GM12878 (cell line): ENCODE measurements at regions not wholly inside any gene's neighbourhood (a gene's known extent, or its start where the extent isn't known, plus 50 kb on each side); places are given as distances from the start of the nearest gene placed in this dataset.

Experiments
- ATAC-seq: fragments of 200-7000 bp; cut with Tn5 transposase; 3 replicates; pipeline ENCODE4 v1.9.1; 2020; ENCODE audit warnings: mild to moderate bottlenecking, moderate library complexity
- BruUV-seq: library from RNA; stranded (reverse); fragments of 400-500 nt; replicated peaks from 2 replicates; lab custom pipeline; 2021; lab: Mats Ljungman, UMichigan
- CTCF ChIA-PET: fragments of 300-600 bp; sonication (Branson Sonifier 250); formaldehyde crosslinking; extraction: SDS; loops from one replicate; lab custom pipeline; 2021; ENCODE audit warnings: inconsistent platforms; lab: Yijun Ruan, JAX
- POLR2A ChIA-PET: fragments of 350-600 bp; formaldehyde crosslinking; extraction: SDS; loops from one replicate; lab custom pipeline; 2021; ENCODE audit warnings: inconsistent platforms; lab: Charles Lee
- RAD21 ChIA-PET: fragments of 300-600 bp; sonication (Branson Sonifier 250); formaldehyde crosslinking; loops from one replicate; lab custom pipeline; 2023; ENCODE audit warnings: antibody characterized with exemption; ENCODE audit not compliant: unreplicated experiment; lab: Charles Lee
- SMC1A ChIA-PET: fragments of 300-600 bp; sonication (Branson Sonifier 250); formaldehyde crosslinking; loops from one replicate; lab custom pipeline; 2023; ENCODE audit not compliant: unreplicated experiment, uncharacterized antibody; lab: Charles Lee
- DNase-seq: peaks from one replicate; pipeline ENCODE4 v3.0.0-alpha.2; 2011; ENCODE audit warnings: low read depth, low spot score
- FAIRE-seq: peaks from 3 replicates; lab custom pipeline; 2011; peaks lifted over from hg19 to GRCh38; lab: Jason Lieb, UNC
- H2AFZ ChIP-seq: 2 replicates; pipeline ENCODE4 v1.6.0; 2011; ENCODE audit warnings: low read depth, low read length, control low read depth; ENCODE audit not compliant: control insufficient read depth
- H3K27ac ChIP-seq: 2 replicates; pipeline ENCODE4 v1.5.1; 2011; ENCODE audit warnings: control low read depth; ENCODE audit not compliant: control insufficient read depth, insufficient read depth
- H3K27me3 ChIP-seq, 2 experiments: replicated peaks in 1 of 2; 2 replicates each; pipeline versions ENCODE4 v1.6.0 to v1.6.1; 2011; ENCODE audit warnings: low read length in 1 of 2; ENCODE audit not compliant: control insufficient read depth in 2 of 2, insufficient read depth in 2 of 2
- H3K36me3 ChIP-seq, 2 experiments: 2 replicates each; pipeline ENCODE4 v1.5.1; 2011; ENCODE audit warnings: low read length in 1 of 2; ENCODE audit not compliant: control insufficient read depth in 2 of 2, insufficient read depth in 2 of 2
- H3K4me1 ChIP-seq: 2 replicates; pipeline ENCODE4 v1.6.1; 2011; ENCODE audit warnings: mild to moderate bottlenecking, low read length, moderate library complexity, mixed read lengths; ENCODE audit not compliant: control insufficient read depth, insufficient read depth
- H3K4me2 ChIP-seq: 2 replicates; pipeline ENCODE4 v1.6.0; 2011; ENCODE audit warnings: control low read depth; ENCODE audit not compliant: control insufficient read depth, insufficient read depth
- H3K4me3 ChIP-seq: fragments of 200-600 bp; sonication (generic); 2 replicates; pipeline ENCODE4 v1.5.1; 2016
- H3K79me2 ChIP-seq: 2 replicates; pipeline ENCODE4 v1.6.0; 2011; ENCODE audit warnings: low read length; ENCODE audit not compliant: control insufficient read depth, insufficient read depth
- H3K9ac ChIP-seq: 2 replicates; pipeline ENCODE4 v1.8.0; 2011; ENCODE audit warnings: low read length, control low read depth, mixed read lengths; ENCODE audit not compliant: control insufficient read depth, insufficient read depth
- H3K9me3 ChIP-seq: replicated peaks from 3 replicates; pipeline ENCODE4 v1.5.1; 2011; ENCODE audit warnings: mild to moderate bottlenecking, low read length; ENCODE audit not compliant: control insufficient read depth, insufficient read depth
- H4K20me1 ChIP-seq: 2 replicates; pipeline ENCODE4 v1.6.0; 2011; ENCODE audit not compliant: control insufficient read depth, insufficient read depth
- BMI1 ChIP-seq: fragments of 450-650 bp; IDR thresholded peaks from 2 replicates; pipeline ENCODE4 v1.6.1; 2016; ENCODE audit warnings: mild to moderate bottlenecking, moderate library complexity, borderline replicate concordance
- EGR1 ChIP-seq, 2 experiments: IDR thresholded peaks; 1 replicate in 1 of 2; 2 replicates in 1 of 2; pipeline ENCODE4 v1.6.1; 2011 to 2012; ENCODE audit warnings: low read depth in 2 of 2, low read length in 2 of 2, borderline replicate concordance in 1 of 2, mild to moderate bottlenecking in 1 of 2, moderate library complexity in 1 of 2
- IKZF1 ChIP-seq: fragments of 450-650 bp; conservative IDR thresholded peaks from 2 replicates; pipeline ENCODE4 v1.6.1; 2017; ENCODE audit warnings: antibody characterized with exemption, mild to moderate bottlenecking
- KDM1A ChIP-seq: fragments of 200-600 bp; sonication (generic); IDR thresholded peaks from 2 replicates; pipeline ENCODE4 v1.6.1; 2016; ENCODE audit warnings: borderline replicate concordance
- MEF2B ChIP-seq: fragments of 450-650 bp; IDR thresholded peaks from 2 replicates; pipeline ENCODE4 v1.6.1; 2018; ENCODE audit warnings: mild to moderate bottlenecking, moderate library complexity; ENCODE audit not compliant: partially characterized antibody, poor library complexity, severe bottlenecking
- NFYA ChIP-seq: IDR thresholded peaks from 2 replicates; pipeline ENCODE4 v1.6.1; 2011; ENCODE audit warnings: low read depth, mild to moderate bottlenecking, low read length, improper control_type of control experiment, borderline replicate concordance
- SMC3 ChIP-seq: IDR thresholded peaks from 2 replicates; pipeline ENCODE4 v1.6.1; 2011; ENCODE audit warnings: low read length, improper control_type of control experiment, borderline replicate concordance
- SUZ12 ChIP-seq: fragments of 200-600 bp; sonication (generic); IDR thresholded peaks from one replicate; pipeline ENCODE4 v1.6.1; 2018; ENCODE audit warnings: antibody characterized with exemption, mild to moderate bottlenecking; ENCODE audit not compliant: unreplicated experiment
- ZNF274 ChIP-seq: IDR thresholded peaks from one replicate; pipeline ENCODE4 v1.8.0; 2011; ENCODE audit not compliant: insufficient read length, insufficient read depth
- ZZZ3 ChIP-seq: IDR thresholded peaks from 2 replicates; pipeline ENCODE4 v1.6.1; 2011; ENCODE audit warnings: low read depth; ENCODE audit not compliant: control insufficient read depth, insufficient read length
- WGBS: methylation state at CpG from one replicate; pipeline ENCODE4 v1.1.6; 2016; ENCODE audit warnings: low lambda C conversion rate; ENCODE audit not compliant: insufficient replicate concordance, insufficient coverage; ENCODE audit errors: missing lambda C conversion rate; 5-methylcytosine and 5-hydroxymethylcytosine counted together
- in situ Hi-C: fragments of 300-500 bp; cut with MboI; formaldehyde crosslinking; loops from 9 replicates; pipeline ENCODE4 v1.14.3; 2018; ENCODE audit warnings: mixed read lengths
- intact Hi-C: fragments of 100-400 bp; cut with micrococcal nuclease; formaldehyde crosslinking; loops from one replicate; pipeline ENCODE4 v1.14.2; 2022; ENCODE audit not compliant: unreplicated experiment
- TF ChIP-seq, protein P1 (sequence below): IDR thresholded peaks from 2 replicates; pipeline ENCODE4 v1.6.1; 2012; ENCODE audit warnings: improper control_type of control experiment, low read depth, low read length; ENCODE audit not compliant: insufficient replicate concordance
- TF ChIP-seq, protein P2 (sequence below): fragments of 450-650 bp; IDR thresholded peaks from 2 replicates; pipeline ENCODE4 v1.6.1; 2017; ENCODE audit warnings: borderline replicate concordance
- TF ChIP-seq, protein P3 (sequence below): fragments of 450-650 bp; conservative IDR thresholded peaks from 2 replicates; pipeline ENCODE4 v1.6.1; 2017; ENCODE audit warnings: mild to moderate bottlenecking, moderate library complexity
- TF ChIP-seq, protein P4 (sequence below): fragments of 150-350 bp; IDR thresholded peaks from 2 replicates; pipeline ENCODE4 v1.6.1; 2014; ENCODE audit warnings: mild to moderate bottlenecking, low read depth, low read length

DNA sequence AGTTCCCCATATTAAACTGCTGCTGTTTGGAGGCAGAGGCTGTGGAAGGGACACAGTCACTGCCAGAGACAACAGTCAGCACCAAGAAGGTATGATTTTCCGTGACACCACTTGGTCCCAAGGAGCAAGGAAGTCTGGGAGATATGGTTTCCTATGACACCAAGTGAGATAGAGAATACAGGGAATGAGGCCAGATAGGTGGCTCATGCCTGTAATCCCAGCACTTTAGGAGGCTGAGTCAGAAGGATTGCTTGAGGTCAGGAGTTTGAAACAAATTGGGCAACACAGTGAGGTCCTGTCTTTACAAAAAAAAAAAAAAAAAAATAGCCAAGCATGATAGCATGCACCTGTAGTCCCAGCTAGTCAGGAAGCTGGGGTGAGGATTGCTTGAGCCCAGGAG, 90.8 kb downstream of the ABCC12 start:
- Histone ChIP-seq H2AFZ (no peak overlapping the region), H3K79me2 (no peaks in the 10 kb centered on the region), H3K9ac (no peak overlapping the region), H3K4me2 (no peak overlapping the region), H3K36me3 (no peaks in the 10 kb centered on the region), H3K27me3 (no peaks in the 10 kb centered on the region), H3K4me3 (no peak overlapping the region), H4K20me1 (no peaks in the 10 kb centered on the region), H3K27ac (no peak overlapping the region), H3K4me1 (no peaks in the 10 kb centered on the region), H3K9me3 (no peaks in the 10 kb centered on the region; the same call in 2 of the 3 replicates)
- DNase-seq (no peak), ATAC-seq (no peak), FAIRE-seq (no peak)
- in situ Hi-C loops (no loop called here), intact Hi-C loops (loop anchor here (5.0 kb wide), 1 partner anchor 52 kb away; no protein-coding TSS in a partner anchor)
- SMC1A ChIA-PET: interaction anchor here (0.6 to 1.1 kb wide), 2 partner anchors 10 to 33 kb away, joined by 3 read pairs; no protein-coding TSS in a partner anchor
- 0% methylated on average over 1 of the region's 1 CpG for WGBS
- CTCF ChIA-PET: interaction anchor here (0.6 to 2.7 kb wide), 4 partner anchors 34 to 1609 kb away, joined by 3 to 11 read pairs (median 5); no protein-coding TSS in a partner anchor
- RAD21 ChIA-PET: interaction anchor here (2.5 kb wide), 1 partner anchor 37 kb away, joined by 6 read pairs; no protein-coding TSS in a partner anchor
- no TSS peak for BruUV-seq
- POLR2A ChIA-PET: interaction anchor here (0.6 kb wide), 1 partner anchor 100 kb away, joined by 6 read pairs; no protein-coding TSS in a partner anchor
- TF ChIP-seq, protein P1, sequence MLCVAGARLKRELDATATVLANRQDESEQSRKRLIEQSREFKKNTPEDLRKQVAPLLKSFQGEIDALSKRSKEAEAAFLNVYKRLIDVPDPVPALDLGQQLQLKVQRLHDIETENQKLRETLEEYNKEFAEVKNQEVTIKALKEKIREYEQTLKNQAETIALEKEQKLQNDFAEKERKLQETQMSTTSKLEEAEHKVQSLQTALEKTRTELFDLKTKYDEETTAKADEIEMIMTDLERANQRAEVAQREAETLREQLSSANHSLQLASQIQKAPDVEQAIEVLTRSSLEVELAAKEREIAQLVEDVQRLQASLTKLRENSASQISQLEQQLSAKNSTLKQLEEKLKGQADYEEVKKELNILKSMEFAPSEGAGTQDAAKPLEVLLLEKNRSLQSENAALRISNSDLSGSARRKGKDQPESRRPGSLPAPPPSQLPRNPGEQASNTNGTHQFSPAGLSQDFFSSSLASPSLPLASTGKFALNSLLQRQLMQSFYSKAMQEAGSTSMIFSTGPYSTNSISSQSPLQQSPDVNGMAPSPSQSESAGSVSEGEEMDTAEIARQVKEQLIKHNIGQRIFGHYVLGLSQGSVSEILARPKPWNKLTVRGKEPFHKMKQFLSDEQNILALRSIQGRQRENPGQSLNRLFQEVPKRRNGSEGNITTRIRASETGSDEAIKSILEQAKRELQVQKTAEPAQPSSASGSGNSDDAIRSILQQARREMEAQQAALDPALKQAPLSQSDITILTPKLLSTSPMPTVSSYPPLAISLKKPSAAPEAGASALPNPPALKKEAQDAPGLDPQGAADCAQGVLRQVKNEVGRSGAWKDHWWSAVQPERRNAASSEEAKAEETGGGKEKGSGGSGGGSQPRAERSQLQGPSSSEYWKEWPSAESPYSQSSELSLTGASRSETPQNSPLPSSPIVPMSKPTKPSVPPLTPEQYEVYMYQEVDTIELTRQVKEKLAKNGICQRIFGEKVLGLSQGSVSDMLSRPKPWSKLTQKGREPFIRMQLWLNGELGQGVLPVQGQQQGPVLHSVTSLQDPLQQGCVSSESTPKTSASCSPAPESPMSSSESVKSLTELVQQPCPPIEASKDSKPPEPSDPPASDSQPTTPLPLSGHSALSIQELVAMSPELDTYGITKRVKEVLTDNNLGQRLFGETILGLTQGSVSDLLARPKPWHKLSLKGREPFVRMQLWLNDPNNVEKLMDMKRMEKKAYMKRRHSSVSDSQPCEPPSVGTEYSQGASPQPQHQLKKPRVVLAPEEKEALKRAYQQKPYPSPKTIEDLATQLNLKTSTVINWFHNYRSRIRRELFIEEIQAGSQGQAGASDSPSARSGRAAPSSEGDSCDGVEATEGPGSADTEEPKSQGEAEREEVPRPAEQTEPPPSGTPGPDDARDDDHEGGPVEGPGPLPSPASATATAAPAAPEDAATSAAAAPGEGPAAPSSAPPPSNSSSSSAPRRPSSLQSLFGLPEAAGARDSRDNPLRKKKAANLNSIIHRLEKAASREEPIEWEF: no peak
- TF ChIP-seq IKZF1 (no peak), MEF2B (no peak), NFYA (no peak), SUZ12 (no peak), ZNF274 (no peak), KDM1A (no peak), ZZZ3 (no peak), EGR1 (IDR thresholded peaks at IDR 0.05; ENCODE audit: borderline replicate concordance in 1 of 2, low read depth in 2 of 2, low read length in 2 of 2) (no peak), BMI1 (no peak), SMC3 (no peak)
- TF ChIP-seq, protein P2, sequence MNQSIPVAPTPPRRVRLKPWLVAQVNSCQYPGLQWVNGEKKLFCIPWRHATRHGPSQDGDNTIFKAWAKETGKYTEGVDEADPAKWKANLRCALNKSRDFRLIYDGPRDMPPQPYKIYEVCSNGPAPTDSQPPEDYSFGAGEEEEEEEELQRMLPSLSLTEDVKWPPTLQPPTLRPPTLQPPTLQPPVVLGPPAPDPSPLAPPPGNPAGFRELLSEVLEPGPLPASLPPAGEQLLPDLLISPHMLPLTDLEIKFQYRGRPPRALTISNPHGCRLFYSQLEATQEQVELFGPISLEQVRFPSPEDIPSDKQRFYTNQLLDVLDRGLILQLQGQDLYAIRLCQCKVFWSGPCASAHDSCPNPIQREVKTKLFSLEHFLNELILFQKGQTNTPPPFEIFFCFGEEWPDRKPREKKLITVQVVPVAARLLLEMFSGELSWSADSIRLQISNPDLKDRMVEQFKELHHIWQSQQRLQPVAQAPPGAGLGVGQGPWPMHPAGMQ: no peak
- TF ChIP-seq, protein P3, sequence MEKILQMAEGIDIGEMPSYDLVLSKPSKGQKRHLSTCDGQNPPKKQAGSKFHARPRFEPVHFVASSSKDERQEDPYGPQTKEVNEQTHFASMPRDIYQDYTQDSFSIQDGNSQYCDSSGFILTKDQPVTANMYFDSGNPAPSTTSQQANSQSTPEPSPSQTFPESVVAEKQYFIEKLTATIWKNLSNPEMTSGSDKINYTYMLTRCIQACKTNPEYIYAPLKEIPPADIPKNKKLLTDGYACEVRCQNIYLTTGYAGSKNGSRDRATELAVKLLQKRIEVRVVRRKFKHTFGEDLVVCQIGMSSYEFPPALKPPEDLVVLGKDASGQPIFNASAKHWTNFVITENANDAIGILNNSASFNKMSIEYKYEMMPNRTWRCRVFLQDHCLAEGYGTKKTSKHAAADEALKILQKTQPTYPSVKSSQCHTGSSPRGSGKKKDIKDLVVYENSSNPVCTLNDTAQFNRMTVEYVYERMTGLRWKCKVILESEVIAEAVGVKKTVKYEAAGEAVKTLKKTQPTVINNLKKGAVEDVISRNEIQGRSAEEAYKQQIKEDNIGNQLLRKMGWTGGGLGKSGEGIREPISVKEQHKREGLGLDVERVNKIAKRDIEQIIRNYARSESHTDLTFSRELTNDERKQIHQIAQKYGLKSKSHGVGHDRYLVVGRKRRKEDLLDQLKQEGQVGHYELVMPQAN: no peak
- TF ChIP-seq, protein P4, sequence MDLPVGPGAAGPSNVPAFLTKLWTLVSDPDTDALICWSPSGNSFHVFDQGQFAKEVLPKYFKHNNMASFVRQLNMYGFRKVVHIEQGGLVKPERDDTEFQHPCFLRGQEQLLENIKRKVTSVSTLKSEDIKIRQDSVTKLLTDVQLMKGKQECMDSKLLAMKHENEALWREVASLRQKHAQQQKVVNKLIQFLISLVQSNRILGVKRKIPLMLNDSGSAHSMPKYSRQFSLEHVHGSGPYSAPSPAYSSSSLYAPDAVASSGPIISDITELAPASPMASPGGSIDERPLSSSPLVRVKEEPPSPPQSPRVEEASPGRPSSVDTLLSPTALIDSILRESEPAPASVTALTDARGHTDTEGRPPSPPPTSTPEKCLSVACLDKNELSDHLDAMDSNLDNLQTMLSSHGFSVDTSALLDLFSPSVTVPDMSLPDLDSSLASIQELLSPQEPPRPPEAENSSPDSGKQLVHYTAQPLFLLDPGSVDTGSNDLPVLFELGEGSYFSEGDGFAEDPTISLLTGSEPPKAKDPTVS: no peak
